Skin epidermis (tissue), 12 donors: ENCODE measurements at regions not wholly inside any gene's neighbourhood (a gene's known extent, or its start where the extent isn't known, plus 50 kb on each side); places are given as distances from the start of the nearest gene placed in this dataset.
A peak's percentile ranks its signal among the peaks of the same experiment; 100 is the strongest.

Experiments
- H3K27ac ChIP-seq, 21 experiments: fragments of 200-600 bp; sonication (generic) in 11 of 21; one replicate each; pipeline ENCODE4 v1.5.0; 2020; ENCODE audit warnings: mild to moderate bottlenecking in 3 of 21, inconsistent platforms in 2 of 21, moderate library complexity in 2 of 21
- H3K4me3 ChIP-seq, 7 experiments: fragments of 200-600 bp; sonication (generic) in 2 of 7; one replicate each; pipeline ENCODE4 v1.5.0; 2020; ENCODE audit warnings: inconsistent platforms in 2 of 7, mild to moderate bottlenecking in 2 of 7, moderate library complexity in 1 of 7

DNA sequence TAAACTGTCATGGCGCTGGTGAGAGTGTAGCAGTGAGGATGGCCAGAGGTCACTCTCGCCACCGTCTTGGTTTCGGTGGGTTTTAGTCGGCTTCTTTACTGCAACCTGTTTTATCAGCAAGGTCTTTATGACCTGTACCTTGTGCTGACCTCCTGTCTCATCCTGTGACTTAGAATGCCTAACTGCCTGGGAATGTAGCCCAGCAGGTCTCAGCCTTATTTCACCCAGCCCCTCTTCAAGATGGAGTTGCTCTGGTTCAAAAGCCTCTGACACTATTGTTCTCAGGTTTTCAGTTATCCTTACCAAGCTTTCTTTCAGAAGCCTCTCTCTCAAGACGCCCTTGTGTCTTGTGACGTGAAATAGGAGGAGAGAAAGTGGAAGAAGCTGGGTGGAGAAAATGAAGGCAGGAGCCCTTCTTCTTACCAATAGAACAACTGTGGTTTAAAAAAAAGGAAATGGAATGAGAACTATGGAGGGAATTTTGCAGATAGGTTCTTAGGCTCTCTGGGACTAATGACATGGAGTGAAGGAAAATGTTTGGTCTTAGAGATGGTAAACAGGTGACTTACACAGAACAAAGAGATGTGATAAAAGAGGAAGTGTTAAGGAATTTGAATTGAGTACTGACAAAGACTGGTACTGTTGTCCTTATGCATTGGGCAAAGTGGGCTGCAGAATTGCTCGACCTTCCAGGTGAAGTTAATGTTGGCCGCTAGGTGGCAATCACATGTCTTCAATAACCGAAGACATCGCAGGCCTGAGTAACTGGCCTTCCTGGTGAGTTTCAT lies 133.3 kb upstream of the RAI14 start:
- peak overlapping the region in 1 of 21 experiments; percentile 66 for H3K27ac ChIP-seq
- H3K4me3 ChIP-seq: no peak overlapping the region

DNA sequence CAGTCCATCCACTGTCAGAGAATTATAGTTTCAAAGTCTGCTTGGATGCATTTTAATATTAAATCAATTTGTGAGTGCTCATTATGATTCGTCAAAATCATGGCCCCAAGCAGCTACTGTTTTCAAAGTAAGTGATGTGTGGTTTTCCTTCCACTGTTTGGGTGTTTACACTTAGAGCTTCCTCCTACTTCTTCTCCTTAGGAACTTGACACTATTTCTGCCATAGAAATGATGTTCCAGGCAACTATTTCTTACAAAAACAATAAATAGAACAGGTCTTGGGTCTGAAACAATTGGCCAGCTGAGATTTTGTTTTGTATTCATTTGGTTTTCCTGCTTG lies 132.8 kb upstream of the RAI14 start:
- H3K27ac ChIP-seq: peak overlapping the region in 3 of 21 experiments; percentile 2 to 66 (median 11)

GRCh38 chr5:34524123-34524522 lies 132.0 kb upstream of the RAI14 start:
- H3K4me3 ChIP-seq: no peak overlapping the region
- H3K27ac ChIP-seq: peak overlapping the region in 3 of 21 experiments; percentile 2 to 66 (median 16)

More for the DNA sequence above, 132.8 kb upstream of the RAI14 start:
- H3K4me3 ChIP-seq: no peak overlapping the region

- no peak overlapping the region for H3K27ac ChIP-seq
Measured at GRCh38 chr5:34525761-34526160, 130.4 kb upstream of the RAI14 start.

GRCh38 chr5:34526682-34527305 lies 129.3 kb upstream of the RAI14 start:
- Histone ChIP-seq H3K4me3 (no peak overlapping the region), H3K27ac (no peak overlapping the region)

More at GRCh38 chr5:34525761-34526160, 130.4 kb upstream of the RAI14 start:
- H3K4me3 ChIP-seq: no peak overlapping the region

- Histone ChIP-seq H3K27ac (no peak overlapping the region), H3K4me3 (no peak overlapping the region)
Measured at GRCh38 chr5:34529581-34530331, 126.4 kb upstream of the RAI14 start.

- H3K4me3 ChIP-seq: no peak overlapping the region
- no peak overlapping the region for H3K27ac ChIP-seq
Measured at GRCh38 chr5:34530637-34531036, 125.5 kb upstream of the RAI14 start.

- no peak overlapping the region for H3K4me3 ChIP-seq
- no peak overlapping the region for H3K27ac ChIP-seq
Measured at GRCh38 chr5:34531751-34532360, 124.3 kb upstream of the RAI14 start.

DNA sequence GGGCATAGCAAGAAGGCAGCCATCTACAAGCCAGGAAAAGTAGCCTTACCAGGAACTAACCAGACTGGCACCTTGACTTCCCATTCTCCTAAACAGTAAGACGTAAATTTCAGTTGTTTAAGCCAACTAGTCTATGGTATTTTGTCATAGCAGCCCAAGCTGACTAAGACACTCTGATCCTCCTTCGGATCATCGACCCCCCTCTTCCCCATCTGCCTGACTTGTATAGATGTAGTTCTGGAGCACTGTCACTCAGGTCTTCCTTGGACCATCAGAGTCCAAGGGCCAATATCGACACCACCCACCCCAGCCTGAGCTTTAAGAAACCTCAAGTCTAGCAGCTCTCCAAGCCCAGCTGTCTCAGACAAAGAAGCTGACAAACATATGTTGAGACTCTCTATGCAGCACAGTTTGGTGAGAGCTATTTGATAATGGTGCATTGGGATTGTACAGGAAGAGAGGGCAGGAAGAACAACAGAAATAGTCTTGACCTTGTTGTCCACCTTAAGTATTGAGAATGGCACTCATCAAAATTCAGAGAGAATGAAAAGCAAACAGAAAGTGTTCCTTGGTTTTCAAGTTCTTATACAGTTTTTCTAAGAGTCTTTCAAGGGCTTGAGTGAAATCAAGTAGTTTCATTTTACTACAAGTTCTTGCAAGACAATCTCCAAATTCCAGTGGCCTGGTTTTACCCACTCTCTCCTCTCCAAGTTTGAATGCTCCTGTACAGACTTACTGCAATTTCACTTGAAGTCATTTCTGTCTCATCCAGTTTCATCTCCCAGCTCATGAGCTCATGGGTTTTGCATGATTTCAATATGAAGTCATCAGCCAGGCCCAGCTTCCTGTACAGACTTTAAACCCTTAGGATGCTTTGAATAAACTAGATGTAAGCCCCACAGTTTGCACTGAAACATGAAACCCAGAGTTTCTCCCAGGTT lies 122.3 kb upstream of the RAI14 start:
- peak overlapping the region in 7 of 21 experiments; percentile 17 to 75 (median 34) for H3K27ac ChIP-seq
- H3K4me3 ChIP-seq: no peak overlapping the region

DNA sequence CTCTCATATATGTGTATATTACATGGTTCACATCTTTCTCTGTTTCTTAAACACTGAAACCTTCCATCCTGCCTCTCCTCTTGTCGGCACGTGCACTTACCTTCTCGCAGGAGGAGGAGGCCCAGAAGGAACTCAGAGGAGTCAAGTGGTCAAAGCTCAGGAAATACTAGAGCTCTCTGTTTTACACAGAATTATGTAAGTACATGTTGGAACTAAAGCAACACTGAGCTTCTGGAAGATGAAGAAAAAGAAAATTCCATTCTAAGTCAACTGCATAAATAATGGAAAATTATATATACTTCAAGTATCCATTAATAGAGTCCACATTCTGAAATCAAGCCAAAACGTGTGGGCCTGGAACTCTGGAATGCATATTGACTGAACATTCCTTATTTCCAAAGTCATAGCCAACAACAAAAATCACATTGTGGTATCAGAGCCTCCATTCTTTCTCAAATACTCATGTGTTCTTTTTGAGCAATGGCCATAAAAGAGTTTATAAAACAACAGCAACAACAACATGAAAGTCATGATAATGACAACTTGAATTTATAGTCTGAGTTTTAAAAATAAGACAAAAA lies 121.5 kb upstream of the RAI14 start:
- H3K4me3 ChIP-seq: no peak overlapping the region
- peak overlapping the region in 5 of 21 experiments; percentile 20 to 45 (median 34) for H3K27ac ChIP-seq

- Histone ChIP-seq H3K27ac (no peak overlapping the region), H3K4me3 (no peak overlapping the region)
Measured at GRCh38 chr5:34535433-34535832, 120.7 kb upstream of the RAI14 start.

DNA sequence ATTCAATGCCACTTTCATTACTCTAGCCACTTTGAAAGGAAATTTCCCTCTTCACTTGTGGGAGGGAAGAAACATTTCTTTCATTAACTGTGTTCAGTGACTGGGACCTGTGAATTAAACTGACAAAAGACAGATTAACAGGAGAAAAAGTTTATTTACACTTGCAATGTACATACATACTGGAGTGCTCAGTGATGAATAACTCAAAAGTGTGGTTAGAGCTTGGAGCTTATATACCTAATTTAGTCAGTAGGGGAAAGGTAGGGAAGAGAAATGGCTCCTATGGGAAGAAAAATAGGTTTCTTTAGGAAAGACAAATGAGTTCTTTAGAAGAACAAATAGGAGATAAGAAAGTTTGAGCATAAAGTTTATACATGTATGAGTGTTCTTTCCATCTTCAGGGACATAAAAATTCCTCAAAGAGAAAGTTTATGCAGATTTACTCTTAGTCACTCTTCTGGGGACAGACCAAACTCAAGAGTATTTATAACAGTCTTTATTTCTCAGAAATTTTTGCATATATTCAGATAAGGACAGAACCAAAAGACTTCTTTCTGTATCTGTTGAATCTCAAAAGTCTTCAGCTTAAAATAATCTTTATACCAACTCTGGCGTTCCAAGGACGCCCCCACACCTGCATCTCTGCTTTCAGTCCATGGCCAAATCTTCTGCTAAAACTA lies 120.0 kb upstream of the RAI14 start:
- no peak overlapping the region for H3K4me3 ChIP-seq
- no peak overlapping the region for H3K27ac ChIP-seq

DNA sequence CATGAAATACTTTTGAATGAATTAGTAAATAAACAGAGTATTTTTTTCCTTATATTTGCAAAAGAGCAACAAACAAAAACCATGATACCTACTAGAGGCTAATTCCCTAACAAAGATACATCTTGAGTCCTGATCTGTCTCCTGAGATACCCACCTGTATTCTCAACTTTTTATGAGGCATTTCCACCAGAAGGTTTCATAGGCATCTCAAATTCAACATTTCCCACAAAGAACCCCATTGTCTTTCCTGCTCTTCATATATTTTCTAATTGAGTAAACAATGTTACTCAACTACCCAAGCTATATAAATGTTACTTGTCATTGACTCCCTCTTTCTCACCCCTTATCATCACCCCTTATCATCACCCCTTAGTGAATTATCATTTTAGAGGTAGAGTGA lies 119.4 kb upstream of the RAI14 start:
- no peak overlapping the region for H3K4me3 ChIP-seq
- H3K27ac ChIP-seq: no peak overlapping the region

DNA sequence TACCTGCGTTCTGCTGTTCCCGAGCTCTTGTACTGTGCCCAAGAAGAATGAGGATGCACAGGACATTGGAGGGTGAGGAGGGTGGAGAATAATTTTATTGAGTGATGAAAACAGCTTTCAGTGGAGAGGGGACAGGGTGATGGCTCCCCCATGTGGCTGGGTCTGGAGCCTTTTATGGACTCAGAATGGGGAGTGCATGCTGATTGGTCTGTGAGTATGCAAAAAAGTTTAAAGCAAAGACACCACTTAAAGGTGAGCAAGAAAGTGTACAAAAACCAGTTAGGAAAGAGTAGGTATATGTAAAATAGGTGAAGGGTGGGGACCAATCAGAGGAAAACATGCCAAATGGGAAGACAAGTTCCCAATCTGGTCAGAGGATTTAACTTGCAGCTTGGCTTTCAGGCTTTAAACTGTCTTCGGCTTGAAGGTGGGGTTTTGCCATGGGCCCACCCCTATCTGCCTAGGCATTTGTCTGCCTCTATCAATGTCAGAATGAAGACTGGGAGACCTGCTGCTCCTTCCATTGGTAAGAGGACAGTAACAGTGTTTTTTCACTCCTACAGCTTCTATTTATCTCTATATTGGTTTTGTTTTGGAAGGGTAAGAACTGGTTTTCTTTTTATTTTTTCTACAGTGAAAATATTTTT lies 118.0 kb upstream of the RAI14 start:
- Histone ChIP-seq H3K27ac (no peak overlapping the region), H3K4me3 (no peak overlapping the region)

DNA sequence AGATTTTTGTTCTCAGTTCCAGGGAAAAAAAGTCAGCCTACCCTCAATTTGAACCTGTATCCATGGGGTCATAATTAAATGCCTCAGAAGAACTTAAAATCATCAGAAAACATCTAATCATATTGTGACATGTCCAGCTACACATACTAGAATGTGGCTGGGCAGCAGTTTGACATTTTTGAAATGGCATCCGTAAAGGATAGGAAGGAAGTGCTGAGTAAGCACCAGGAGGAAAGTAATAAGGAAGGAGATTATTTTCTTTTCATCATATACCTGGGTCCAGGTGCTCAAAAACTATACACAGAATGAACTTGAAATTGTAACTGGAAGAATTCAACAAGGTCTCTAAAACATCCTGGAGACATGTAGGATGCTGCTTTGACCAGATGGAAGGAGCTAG lies 116.9 kb upstream of the RAI14 start:
- Histone ChIP-seq H3K27ac (no peak overlapping the region), H3K4me3 (no peak overlapping the region)

GRCh38 chr5:34541067-34541466 lies 115.1 kb upstream of the RAI14 start:
- no peak overlapping the region for H3K4me3 ChIP-seq
- no peak overlapping the region for H3K27ac ChIP-seq

DNA sequence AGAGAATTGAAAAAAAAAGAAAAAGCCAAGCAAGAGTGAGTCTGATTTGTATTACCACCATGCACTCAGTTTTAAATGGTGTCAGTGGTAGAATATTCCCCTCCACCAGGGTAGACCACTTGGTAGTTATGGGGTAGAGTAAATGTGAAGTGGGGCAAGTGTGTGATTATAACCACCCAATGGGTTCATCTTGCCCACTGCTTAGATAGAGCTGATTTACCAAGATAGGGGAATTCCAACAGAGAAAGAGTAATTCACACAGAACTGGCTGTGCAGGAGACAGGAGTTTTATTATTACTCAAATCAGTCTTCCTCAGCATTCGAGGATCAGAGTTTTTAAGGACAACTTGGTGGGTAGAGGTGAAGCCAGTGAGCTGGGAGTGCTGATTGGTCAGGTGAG lies 113.3 kb upstream of the RAI14 start:
- no peak overlapping the region for H3K4me3 ChIP-seq

GRCh38 chr5:34543687-34544086 lies 112.4 kb upstream of the RAI14 start:
- no peak overlapping the region for H3K27ac ChIP-seq
- no peak overlapping the region for H3K4me3 ChIP-seq

More for the DNA sequence above, 113.3 kb upstream of the RAI14 start:
- H3K27ac ChIP-seq: no peak overlapping the region
